ENCODE measurements at regions not wholly inside any gene's neighbourhood (a gene's known extent, or its start where the extent isn't known, plus 50 kb on each side); places are given as distances from the start of the nearest gene placed in this dataset.

DNA sequence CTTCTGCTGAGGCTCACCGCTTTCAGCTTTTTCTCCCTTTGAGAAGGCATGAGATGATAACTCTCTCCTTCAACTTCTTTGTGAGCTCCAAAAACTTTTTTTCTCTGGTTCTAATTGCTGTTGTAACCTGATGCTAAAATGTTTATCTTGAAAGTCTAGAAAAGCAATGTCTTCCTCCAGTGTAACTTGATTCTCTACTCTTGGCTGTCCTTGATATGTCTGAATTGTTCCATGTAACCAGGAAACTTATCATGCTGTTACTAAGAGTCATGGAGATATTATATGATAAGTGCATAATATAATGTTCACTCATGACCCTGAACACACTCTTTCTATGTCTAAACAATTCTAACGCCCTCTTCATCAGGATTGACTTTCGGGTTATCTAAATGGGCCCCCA lies 128.0 kb upstream of the ABCA1 start:
- peak; percentile 74 for DNase-seq (ENCODE audit: low read depth)
- TF ChIP-seq, protein P1, sequence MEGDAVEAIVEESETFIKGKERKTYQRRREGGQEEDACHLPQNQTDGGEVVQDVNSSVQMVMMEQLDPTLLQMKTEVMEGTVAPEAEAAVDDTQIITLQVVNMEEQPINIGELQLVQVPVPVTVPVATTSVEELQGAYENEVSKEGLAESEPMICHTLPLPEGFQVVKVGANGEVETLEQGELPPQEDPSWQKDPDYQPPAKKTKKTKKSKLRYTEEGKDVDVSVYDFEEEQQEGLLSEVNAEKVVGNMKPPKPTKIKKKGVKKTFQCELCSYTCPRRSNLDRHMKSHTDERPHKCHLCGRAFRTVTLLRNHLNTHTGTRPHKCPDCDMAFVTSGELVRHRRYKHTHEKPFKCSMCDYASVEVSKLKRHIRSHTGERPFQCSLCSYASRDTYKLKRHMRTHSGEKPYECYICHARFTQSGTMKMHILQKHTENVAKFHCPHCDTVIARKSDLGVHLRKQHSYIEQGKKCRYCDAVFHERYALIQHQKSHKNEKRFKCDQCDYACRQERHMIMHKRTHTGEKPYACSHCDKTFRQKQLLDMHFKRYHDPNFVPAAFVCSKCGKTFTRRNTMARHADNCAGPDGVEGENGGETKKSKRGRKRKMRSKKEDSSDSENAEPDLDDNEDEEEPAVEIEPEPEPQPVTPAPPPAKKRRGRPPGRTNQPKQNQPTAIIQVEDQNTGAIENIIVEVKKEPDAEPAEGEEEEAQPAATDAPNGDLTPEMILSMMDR (IDR thresholded peaks at IDR 0.05; ENCODE audit: insufficient read depth, low read length): no peak
- no peak overlapping the region for H3K4me3 ChIP-seq (ENCODE audit: low read depth, low read length)

DNA sequence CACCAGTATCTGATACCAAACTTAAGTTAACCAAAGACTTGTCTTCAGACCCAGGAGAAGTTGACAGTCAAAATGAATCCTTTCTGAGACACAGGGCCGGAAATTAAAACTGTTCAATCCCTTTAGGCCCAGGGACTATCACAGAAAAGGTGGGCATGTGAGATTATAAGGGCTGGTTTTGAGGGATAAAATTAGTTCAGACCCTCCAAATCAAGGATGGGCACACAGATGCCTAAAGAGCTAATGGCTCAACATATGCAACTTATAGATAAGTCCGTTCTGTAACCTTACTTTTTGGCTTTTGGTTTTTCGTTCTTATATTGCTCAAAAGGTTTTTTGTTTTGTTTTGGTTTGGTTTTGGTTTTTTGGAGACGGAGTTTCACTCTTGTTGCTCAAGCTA lies 129.6 kb upstream of the ABCA1 start:
- TF ChIP-seq, protein P1 (IDR thresholded peaks at IDR 0.05; ENCODE audit: insufficient read depth, low read length): no peak
- no peak for DNase-seq (ENCODE audit: low read depth)
- H3K4me3 ChIP-seq (ENCODE audit: low read depth, low read length): no peak overlapping the region

DNA sequence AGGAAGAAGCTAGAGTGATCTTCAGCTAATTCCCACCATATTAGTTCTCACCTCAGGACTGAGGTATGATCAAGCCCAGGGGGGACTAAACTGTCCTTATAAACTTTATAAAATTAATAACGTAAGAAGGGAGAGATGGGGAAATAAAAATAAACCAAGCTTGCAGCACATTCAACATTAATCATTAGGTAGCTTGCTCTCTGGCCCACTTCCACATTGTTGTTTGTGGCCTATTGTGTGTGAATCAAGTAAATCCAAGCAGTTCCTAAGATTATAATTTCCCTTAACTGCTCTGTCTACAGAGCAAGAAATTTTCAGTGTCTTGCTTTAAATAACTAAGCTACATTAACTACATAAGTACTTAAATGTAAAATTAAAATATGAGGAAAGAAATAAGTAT lies 131.3 kb upstream of the ABCA1 start:
- DNase-seq (ENCODE audit: low read depth): peak; percentile 74
- H3K4me3 ChIP-seq (ENCODE audit: low read depth, low read length): no peak overlapping the region
- TF ChIP-seq, protein P1 (IDR thresholded peaks at IDR 0.05; ENCODE audit: insufficient read depth, low read length): no peak

DNA sequence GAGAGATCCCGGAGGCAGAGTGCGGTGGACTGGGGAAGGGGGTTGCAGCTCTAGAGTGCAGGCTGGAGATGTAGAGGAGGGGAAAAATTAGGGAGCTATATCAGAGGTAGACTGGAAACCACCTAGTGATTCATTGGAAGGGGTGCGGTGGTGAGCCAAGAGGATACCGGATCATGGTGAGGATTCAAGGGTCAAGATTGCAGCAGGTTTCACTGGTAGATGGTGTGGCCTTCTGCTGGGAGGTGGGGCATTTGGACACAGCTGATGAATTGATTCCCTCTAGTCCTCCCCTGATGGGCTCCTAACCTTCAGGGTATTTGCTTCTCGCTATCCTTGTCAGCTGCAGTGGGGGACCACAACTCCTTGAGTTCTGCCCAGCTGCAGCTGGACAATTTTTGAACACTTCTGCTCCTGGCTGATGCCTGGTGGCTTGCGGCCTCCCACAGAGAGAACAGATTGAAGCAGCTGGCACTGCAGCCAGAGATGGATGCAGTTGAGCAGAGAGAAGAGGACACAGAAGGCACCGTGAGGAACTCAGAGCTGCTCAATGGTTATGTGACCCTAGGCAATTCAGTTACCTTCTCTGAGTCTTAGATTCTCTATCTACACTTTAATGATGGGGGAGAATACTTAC lies 134.4 kb upstream of the ABCA1 start:
- TF ChIP-seq, protein P1 (IDR thresholded peaks at IDR 0.05; ENCODE audit: insufficient read depth, low read length): no peak
- no peak overlapping the region for H3K4me3 ChIP-seq (ENCODE audit: low read depth, low read length)
- no peak for DNase-seq (ENCODE audit: low read depth)

DNA sequence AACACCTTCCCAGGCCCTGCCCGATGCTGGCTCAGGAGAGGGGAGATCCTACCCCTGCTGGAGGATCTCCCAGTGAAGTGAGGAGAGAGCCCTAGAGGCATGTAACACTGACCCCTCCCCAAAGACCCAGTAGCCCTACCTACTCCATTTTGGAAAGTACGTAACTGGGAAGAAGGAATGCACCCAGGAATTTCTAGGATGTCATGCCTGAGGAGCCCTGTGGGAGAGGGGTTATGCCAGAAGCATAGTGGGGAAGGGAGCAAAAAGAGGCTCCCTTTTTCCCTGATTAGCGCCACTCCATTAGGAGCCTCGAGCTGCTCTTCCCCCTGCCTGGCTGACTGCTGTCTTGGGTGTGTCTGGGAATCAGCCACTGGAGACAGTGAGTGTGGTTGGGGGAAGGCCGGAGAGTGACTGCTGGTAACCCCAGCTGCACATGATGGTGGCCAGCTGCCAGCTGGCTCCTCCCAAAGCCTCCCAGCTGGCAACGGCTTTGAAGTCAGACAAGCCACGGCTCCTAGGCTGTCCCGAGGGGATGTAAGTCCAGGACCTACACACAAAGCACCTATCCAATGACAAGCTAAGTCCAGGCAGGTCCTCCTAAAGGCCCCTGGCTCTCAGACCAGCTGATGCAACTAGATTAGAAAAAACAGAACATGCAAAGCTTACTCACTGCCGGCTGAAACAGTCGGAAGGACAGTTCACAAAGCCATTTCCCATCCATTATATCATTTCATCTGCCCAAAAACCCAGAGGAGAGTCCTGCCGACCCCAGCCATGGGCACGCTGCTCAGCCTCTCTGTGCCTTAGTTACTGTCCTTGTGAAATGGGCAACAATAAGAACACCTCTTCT lies 136.5 kb upstream of the ABCA1 start:
- H3K4me3 ChIP-seq (ENCODE audit: low read depth, low read length): no peak overlapping the region
- TF ChIP-seq, protein P1 (IDR thresholded peaks at IDR 0.05; ENCODE audit: insufficient read depth, low read length): no peak
- DNase-seq (ENCODE audit: low read depth): peak; percentile 98

DNA sequence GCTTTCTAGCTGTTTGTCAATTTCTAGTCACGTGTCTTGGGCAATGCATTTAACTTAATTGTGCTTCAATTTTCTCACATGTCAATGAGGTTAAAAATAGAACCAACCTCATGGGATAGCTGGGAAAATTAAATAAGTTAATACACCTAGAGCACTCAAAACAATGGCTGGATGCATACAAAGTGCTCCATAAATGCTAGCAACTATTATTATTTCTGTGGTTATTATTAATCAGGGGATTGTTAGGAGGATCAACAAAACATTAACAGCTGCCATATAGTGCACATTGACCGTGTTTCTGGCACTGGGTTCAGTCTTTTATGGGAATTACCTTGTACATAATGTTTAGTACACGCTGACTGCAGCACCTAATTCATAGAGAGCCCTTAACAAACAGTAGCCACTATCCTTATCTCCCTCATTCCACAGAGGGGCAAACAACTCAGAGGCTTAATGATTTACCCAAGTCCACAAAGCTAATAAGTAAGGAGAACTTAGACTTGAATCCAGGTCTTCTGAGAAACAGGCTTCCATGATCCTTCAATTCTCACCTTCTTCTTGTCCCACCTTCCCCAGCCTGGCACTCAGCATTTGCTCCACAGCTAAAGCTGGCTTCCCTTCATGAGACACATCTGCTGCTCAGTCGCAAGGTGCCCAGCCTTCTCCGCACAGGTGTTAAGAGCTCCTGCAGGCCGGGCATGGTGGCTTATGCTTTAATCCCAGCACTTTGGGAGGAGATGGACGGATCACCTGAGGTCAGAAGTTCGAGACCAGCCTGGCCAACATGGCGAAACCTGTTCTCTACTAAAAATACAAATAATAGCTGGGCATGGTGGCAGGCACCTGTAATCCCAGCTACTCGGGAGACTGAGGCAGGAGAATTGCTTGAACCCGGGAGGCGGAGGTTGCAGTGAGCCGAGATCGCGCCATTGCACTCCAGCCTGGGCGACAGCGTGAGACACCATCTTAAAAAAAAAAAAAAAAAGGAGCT lies 137.4 kb upstream of the ABCA1 start:
- no peak for DNase-seq (ENCODE audit: low read depth)
- TF ChIP-seq, protein P1 (IDR thresholded peaks at IDR 0.05; ENCODE audit: insufficient read depth, low read length): no peak
- no peak overlapping the region for H3K4me3 ChIP-seq (ENCODE audit: low read depth, low read length)
